ENCODE measurements at regions not wholly inside any gene's neighbourhood (a gene's known extent, or its start where the extent isn't known, plus 50 kb on each side); places are given as distances from the start of the nearest gene placed in this dataset.

DNA sequence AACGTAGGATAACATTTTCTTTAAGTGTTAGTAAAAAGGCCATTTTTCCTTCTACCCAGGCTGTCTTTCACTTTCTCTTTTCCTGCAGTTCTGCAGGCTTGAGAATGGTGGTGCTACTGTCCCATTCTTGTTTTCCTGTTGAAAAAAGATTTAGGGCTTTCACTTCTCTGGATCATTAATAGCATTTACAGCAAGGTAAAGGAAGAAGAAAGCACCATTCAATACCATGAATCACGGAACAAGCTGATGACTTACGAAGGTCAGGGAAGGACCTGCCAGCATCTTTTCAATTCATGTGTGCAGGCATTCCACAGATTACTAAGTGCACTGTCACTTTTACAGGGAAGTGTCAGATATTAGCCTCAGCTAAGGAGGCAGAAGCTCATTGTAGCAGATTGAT, 292.8 kb downstream of the YTHDC2 start:
- Histone ChIP-seq H2AFZ (ENCODE audit: low read depth, low read length, poor library complexity, severe bottlenecking) (peak overlapping the region; percentile 22), H3K4me2 (ENCODE audit: low read length) (0 out of 2 replicates have a peak overlapping the region, but pooled peaks have one; percentile 6), H3K4me3 (replicated peaks in 1 of 2; ENCODE audit: low read depth in 1 of 2, low read length in 2 of 2) (no peak overlapping the region), H3K4me1 (ENCODE audit: control insufficient read depth in 1 of 2, insufficient read depth in 2 of 2, low read length in 2 of 2) (no peaks in the 10 kb centered on the region), H3K79me2 (ENCODE audit: insufficient read depth, low read length) (no peaks in the 10 kb centered on the region), H3K9ac (ENCODE audit: low read length) (no peak overlapping the region), H3K9me3 (ENCODE audit: control insufficient read depth in 1 of 2, insufficient read depth in 1 of 2, low read depth in 1 of 2, low read length in 2 of 2) (no peaks in the 10 kb centered on the region), H3K27me3 (ENCODE audit: insufficient read depth, low read length) (peaks cover 39% of the 10 kb centered on the region), H3K9me2 (ENCODE audit: insufficient read depth) (no peaks in the 10 kb centered on the region), H3K36me3 (ENCODE audit: control insufficient read depth in 1 of 2, insufficient read depth in 2 of 2, low read length in 2 of 2) (no peaks in the 10 kb centered on the region), H4K20me1 (ENCODE audit: insufficient read depth) (no peaks in the 10 kb centered on the region), H3K27ac (ENCODE audit: low read depth, low read length) (no peak overlapping the region)
- intact Hi-C loops (cut with micrococcal nuclease): loop anchor here (5.0 kb wide), 2 partner anchors 641 to 1261 kb away; no protein-coding TSS in a partner anchor
- BruUV-seq (replicated peaks): no TSS peak
- CTCF ChIA-PET: interaction anchor here (0.8 to 2.4 kb wide), 7 partner anchors 17 to 643 kb away, joined by 3 to 13 read pairs (median 3); no protein-coding TSS in a partner anchor
- no peak for TF ChIP-seq ELF1 (IDR thresholded peaks at IDR 0.05; ENCODE audit: borderline replicate concordance, low read depth)
- no peak for TF ChIP-seq CBX3 (IDR thresholded peaks at IDR 0.05; ENCODE audit: low read depth)
- TF ChIP-seq JUND (IDR thresholded peaks at IDR 0.05): no peak
- no peak for TF ChIP-seq SRF (IDR thresholded peaks at IDR 0.05; ENCODE audit: low read depth)
- no peak for TF ChIP-seq SP1 (IDR thresholded peaks at IDR 0.05; ENCODE audit: low read depth)
- TF ChIP-seq ZNF274 (IDR thresholded peaks at IDR 0.05; ENCODE audit: low read depth, low read length): no peak
- TF ChIP-seq POLR2A (IDR thresholded peaks at IDR 0.05; ENCODE audit: borderline replicate concordance, extremely low read depth, insufficient read depth, insufficient read length): no peak
- TF ChIP-seq, protein P1, sequence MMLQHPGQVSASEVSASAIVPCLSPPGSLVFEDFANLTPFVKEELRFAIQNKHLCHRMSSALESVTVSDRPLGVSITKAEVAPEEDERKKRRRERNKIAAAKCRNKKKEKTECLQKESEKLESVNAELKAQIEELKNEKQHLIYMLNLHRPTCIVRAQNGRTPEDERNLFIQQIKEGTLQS (IDR thresholded peaks at IDR 0.05): no peak
- TF ChIP-seq EGR1 (IDR thresholded peaks at IDR 0.05; ENCODE audit: low read depth): no peak
- no peak for TF ChIP-seq SIN3A (IDR thresholded peaks at IDR 0.05; ENCODE audit: low read depth)
- TF ChIP-seq, protein P2, sequence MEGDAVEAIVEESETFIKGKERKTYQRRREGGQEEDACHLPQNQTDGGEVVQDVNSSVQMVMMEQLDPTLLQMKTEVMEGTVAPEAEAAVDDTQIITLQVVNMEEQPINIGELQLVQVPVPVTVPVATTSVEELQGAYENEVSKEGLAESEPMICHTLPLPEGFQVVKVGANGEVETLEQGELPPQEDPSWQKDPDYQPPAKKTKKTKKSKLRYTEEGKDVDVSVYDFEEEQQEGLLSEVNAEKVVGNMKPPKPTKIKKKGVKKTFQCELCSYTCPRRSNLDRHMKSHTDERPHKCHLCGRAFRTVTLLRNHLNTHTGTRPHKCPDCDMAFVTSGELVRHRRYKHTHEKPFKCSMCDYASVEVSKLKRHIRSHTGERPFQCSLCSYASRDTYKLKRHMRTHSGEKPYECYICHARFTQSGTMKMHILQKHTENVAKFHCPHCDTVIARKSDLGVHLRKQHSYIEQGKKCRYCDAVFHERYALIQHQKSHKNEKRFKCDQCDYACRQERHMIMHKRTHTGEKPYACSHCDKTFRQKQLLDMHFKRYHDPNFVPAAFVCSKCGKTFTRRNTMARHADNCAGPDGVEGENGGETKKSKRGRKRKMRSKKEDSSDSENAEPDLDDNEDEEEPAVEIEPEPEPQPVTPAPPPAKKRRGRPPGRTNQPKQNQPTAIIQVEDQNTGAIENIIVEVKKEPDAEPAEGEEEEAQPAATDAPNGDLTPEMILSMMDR (IDR thresholded peaks at IDR 0.05 in 2 of 3, conservative IDR thresholded peaks at IDR 0.05 in 1 of 3; ENCODE audit: borderline replicate concordance in 1 of 3, insufficient read depth in 1 of 3, low read depth in 2 of 3, low read length in 2 of 3): peak; percentile 35 to 62 (median 40); a peak in 5 of 6 replicates
- TF ChIP-seq CEBPB (IDR thresholded peaks at IDR 0.05; ENCODE audit: low read depth): no peak
- peak; percentile 64 for TF ChIP-seq RAD21 (IDR thresholded peaks at IDR 0.05; ENCODE audit: low read depth)
- DNase-seq (ENCODE audit: low read depth, low spot score) (no peak), ATAC-seq (peak; percentile 63)
- RAD21 ChIA-PET (ENCODE audit: low non-redundant PET in 1 of 2, low total read pairs in 2 of 2, uncharacterized antibody in 2 of 2, unreplicated experiment in 2 of 2): interaction anchor here in 1 of 2 experiments (0.5 kb wide), 1 partner anchor 215 kb away, joined by 7 read pairs; no protein-coding TSS in a partner anchor
- POLR2A ChIA-PET: no interaction called here
